Smooth muscle cell (in vitro differentiated cells): ENCODE measurements at regions not wholly inside any gene's neighbourhood (a gene's known extent, or its start where the extent isn't known, plus 50 kb on each side); places are given as distances from the start of the nearest gene placed in this dataset.

Experiments used
- DNase-seq: peaks from one replicate; lab custom pipeline; 2025; ENCODE audit not compliant: unreplicated experiment; lab: John Stamatoyannopoulos, UW
- H2AFZ ChIP-seq: fragments of 200-600 bp; sonication (generic); 2 replicates; pipeline ENCODE4 v1.6.0; 2016; ENCODE audit warnings: antibody characterized with exemption, low read depth, mild to moderate bottlenecking
- H3F3A ChIP-seq: fragments of 200-600 bp; sonication (generic); 2 replicates; pipeline ENCODE4 v1.6.0; 2017; ENCODE audit warnings: antibody characterized with exemption, low read depth
- H3K27ac ChIP-seq: fragments of 200-600 bp; sonication (generic); 2 replicates; pipeline ENCODE4 v1.5.1; 2016; ENCODE audit warnings: low read depth, mild to moderate bottlenecking
- H3K27me3 ChIP-seq: fragments of 200-600 bp; sonication (generic); 2 replicates; pipeline ENCODE4 v1.6.1; 2016; ENCODE audit warnings: low read depth, mild to moderate bottlenecking
- H3K36me3 ChIP-seq: fragments of 200-600 bp; sonication (generic); 2 replicates; pipeline ENCODE4 v1.5.1; 2016; ENCODE audit warnings: low read depth
- H3K4me1 ChIP-seq: fragments of 200-600 bp; sonication (generic); 2 replicates; pipeline ENCODE4 v1.5.1; 2016; ENCODE audit warnings: low read depth
- H3K4me2 ChIP-seq: fragments of 200-600 bp; sonication (generic); 2 replicates; pipeline ENCODE4 v1.6.0; 2016; ENCODE audit warnings: mild to moderate bottlenecking
- H3K4me3 ChIP-seq: fragments of 200-600 bp; sonication (generic); 2 replicates; pipeline ENCODE4 v1.5.1; 2016; ENCODE audit warnings: mild to moderate bottlenecking
- H3K79me2 ChIP-seq: fragments of 200-600 bp; sonication (generic); 2 replicates; pipeline ENCODE4 v1.6.0; 2016; ENCODE audit warnings: low read depth, mild to moderate bottlenecking
- H3K9ac ChIP-seq: fragments of 200-600 bp; sonication (generic); 2 replicates; pipeline ENCODE4 v1.6.0; 2016; ENCODE audit warnings: low read depth
- H3K9me3 ChIP-seq: fragments of 200-600 bp; sonication (generic); replicated peaks from 2 replicates; pipeline ENCODE4 v1.5.1; 2016; ENCODE audit warnings: low read depth
- H4K20me1 ChIP-seq: fragments of 200-600 bp; sonication (generic); 2 replicates; pipeline ENCODE4 v1.6.0; 2016; ENCODE audit warnings: low read depth
- CTCF ChIP-seq: fragments of 200-600 bp; sonication (generic); IDR thresholded peaks from 2 replicates; pipeline ENCODE4 v1.5.1; 2017; ENCODE audit warnings: borderline replicate concordance, mild to moderate bottlenecking, antibody characterized with exemption; ENCODE audit not compliant: insufficient read depth, poor library complexity, severe bottlenecking
- WGBS: methylation state at CpG from one replicate; pipeline ENCODE4 v1.1.7; 2016; ENCODE audit warnings: low lambda C conversion rate; 5-methylcytosine and 5-hydroxymethylcytosine counted together

DNA sequence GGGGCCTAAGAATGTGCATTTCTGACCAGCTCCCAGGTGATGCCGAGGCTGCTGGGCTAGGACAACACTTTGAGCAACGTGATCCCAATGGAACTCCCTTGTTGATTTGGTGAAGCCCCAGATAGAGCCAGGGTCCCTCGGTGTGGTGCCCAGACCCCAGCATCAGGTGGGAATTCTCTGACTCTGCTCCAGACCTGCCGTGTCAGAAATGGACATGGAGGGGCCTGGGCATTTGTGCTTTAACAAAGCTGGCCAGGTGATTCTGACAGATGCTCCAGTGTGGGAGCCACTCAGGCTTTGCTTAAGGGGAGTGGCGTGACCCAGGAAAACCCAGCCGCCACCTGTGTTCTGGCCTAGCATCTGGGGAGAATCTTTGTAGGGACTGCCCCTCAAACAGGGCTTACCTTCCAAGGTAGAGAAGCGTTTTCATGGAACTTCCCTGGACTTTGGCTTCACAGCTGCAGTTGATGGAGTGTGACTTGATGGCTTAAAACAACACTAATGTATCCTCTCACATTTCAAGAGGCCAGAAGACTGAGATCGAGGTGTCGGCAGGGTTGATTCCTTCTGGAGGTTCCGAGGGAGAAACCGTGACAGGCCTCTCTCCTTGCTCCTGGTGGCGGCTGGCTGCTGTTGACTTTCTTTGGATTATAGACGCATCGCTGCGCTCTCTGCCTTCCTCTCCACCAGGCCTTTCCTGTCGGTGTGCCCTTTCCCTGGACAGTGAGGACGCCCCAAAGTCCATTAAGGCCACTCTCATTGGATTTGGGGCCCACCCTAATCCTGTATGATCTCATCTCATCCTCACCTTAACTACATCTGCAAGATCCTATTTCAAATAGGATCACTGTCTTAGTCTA is 57.0 kb upstream of the HDAC4 start:
- Histone ChIP-seq H3K36me3 (no peaks in the 10 kb centered on the region), H3K4me1 (no peaks in the 10 kb centered on the region), H3K27ac (no peak overlapping the region), H2AFZ (no peak overlapping the region), H3K9ac (no peak overlapping the region), H3F3A (no peaks in the 10 kb centered on the region), H3K9me3 (no peaks in the 10 kb centered on the region), H3K4me3 (no peak overlapping the region), H4K20me1 (no peaks in the 10 kb centered on the region), H3K79me2 (no peaks in the 10 kb centered on the region), H3K4me2 (no peak overlapping the region), H3K27me3 (no peaks in the 10 kb centered on the region)
- TF ChIP-seq CTCF: no peak
- 91% methylated on average over 17 of the region's 17 CpGs for WGBS
- no peak for DNase-seq

- no peak overlapping the region for H3K4me3 ChIP-seq
- TF ChIP-seq CTCF: no peak
- 90% methylated on average over 5 of the region's 5 CpGs for WGBS
These were observed 56.1 kb upstream of the HDAC4 start for GRCh38 chr2:239456940-239457339.

GRCh38 chr2:239455436-239456203 is 54.8 kb upstream of the HDAC4 start:
- H3K27me3 ChIP-seq: no peaks in the 10 kb centered on the region
- no peak overlapping the region for H3K9ac ChIP-seq
- no peaks in the 10 kb centered on the region for H3F3A ChIP-seq
- no peaks in the 10 kb centered on the region for H3K4me1 ChIP-seq
- H3K79me2 ChIP-seq: no peaks in the 10 kb centered on the region
- DNase-seq: no peak
- no peaks in the 10 kb centered on the region for H3K36me3 ChIP-seq
- no peak overlapping the region for H3K4me3 ChIP-seq
- H3K27ac ChIP-seq: no peak overlapping the region
- TF ChIP-seq CTCF: no peak
- no peak overlapping the region for H2AFZ ChIP-seq
- H3K4me2 ChIP-seq: no peak overlapping the region
- H4K20me1 ChIP-seq: no peaks in the 10 kb centered on the region
- peaks cover 8% of the 10 kb centered on the region for H3K9me3 ChIP-seq
- 89% methylated on average over 17 of the region's 17 CpGs for WGBS

More at GRCh38 chr2:239456940-239457339, 56.1 kb upstream of the HDAC4 start:
- no peak for DNase-seq
- Histone ChIP-seq H3K9ac (no peak overlapping the region), H3K4me2 (no peak overlapping the region), H3K9me3 (peaks cover 1% of the 10 kb centered on the region), H3F3A (no peaks in the 10 kb centered on the region), H3K36me3 (no peaks in the 10 kb centered on the region), H3K27ac (no peak overlapping the region), H3K27me3 (no peaks in the 10 kb centered on the region), H3K79me2 (no peaks in the 10 kb centered on the region), H3K4me1 (no peaks in the 10 kb centered on the region), H2AFZ (no peak overlapping the region), H4K20me1 (no peaks in the 10 kb centered on the region)
